HG03139 (cell line): ENCODE measurements at regions not wholly inside any gene's neighbourhood (a gene's known extent, or its start where the extent isn't known, plus 50 kb on each side); places are given as distances from the start of the nearest gene placed in this dataset.

Experiments
- ATAC-seq: cut with Tn5 transposase; IDR thresholded peaks from one replicate; pipeline ENCODE4 v1.9.1; 2021; ENCODE audit not compliant: unreplicated experiment

DNA sequence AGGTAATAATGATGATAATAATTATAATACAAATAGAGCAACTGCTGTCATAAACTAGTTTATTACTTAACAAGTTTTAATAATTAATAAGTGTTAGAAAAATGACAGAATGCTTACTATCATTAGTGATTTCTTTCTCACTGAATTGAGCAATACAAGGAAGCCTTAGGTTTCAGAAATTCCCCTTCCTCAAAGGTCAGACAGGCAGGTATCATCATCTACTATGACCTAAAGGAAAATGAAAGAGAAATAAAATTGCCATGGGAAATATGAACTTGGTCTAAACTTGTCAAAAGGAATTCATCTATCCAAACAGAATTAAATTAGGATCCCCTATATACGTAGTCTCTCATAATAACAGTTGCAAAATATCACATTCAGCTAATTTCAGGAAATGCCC, 56.3 kb upstream of the SLC7A11 start:
- no peak for ATAC-seq

DNA sequence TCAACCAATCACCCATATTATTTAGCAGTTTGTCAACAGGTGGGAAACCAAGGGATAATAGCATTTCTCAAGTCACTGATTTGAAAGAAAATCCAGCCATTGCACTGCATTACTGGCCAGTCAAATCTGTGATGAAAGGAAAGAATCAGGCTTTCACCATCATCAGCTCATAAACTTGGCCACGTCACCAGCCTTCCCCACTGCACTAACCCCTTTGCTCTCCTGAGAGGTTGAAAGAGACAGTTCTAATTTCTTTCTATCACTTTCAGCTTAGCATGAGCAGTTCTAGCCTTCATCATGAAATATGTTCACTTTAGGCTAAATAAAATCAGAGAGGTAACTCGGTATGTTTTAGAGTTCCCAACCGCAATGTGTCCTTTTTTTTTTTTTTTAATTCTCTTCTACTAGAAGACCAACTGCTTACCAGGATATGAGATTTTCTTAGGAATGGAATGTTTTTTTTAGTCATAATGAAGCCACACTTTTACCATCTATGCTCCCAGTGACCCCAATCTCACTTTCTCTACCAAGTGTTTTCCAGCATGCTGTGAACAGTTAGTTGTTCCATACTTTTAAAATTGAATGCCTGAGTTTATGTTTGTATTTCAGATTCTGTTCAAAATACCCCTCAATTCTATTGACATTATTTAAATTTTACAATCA, 55.7 kb upstream of the SLC7A11 start:
- ATAC-seq = no peak

DNA sequence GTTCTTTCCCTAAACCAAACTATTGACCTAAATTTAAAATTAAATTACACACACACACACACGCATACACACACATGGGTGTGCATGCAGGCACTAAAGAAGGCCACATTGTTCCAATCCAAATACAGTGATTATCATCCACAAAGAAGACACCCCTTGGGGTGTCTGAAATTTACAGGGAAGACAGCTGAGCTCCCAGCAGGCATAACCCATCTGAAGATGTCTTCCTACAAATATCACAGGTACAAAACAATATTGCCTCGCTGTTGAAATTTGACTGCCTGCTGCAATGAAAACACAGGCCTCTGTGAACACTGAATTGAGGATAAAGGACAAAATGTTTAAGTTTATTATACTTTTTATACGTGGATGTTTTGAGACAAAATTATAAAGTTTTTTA, 50.2 kb upstream of the SLC7A11 start:
- ATAC-seq = no peak
